GM19438 (cell line): ENCODE measurements at regions not wholly inside any gene's neighbourhood (a gene's known extent, or its start where the extent isn't known, plus 50 kb on each side); places are given as distances from the start of the nearest gene placed in this dataset.

Source experiments
- ATAC-seq: cut with Tn5 transposase; IDR thresholded peaks from one replicate; pipeline ENCODE4 v1.9.1; 2021; ENCODE audit warnings: low read depth; ENCODE audit not compliant: unreplicated experiment

DNA sequence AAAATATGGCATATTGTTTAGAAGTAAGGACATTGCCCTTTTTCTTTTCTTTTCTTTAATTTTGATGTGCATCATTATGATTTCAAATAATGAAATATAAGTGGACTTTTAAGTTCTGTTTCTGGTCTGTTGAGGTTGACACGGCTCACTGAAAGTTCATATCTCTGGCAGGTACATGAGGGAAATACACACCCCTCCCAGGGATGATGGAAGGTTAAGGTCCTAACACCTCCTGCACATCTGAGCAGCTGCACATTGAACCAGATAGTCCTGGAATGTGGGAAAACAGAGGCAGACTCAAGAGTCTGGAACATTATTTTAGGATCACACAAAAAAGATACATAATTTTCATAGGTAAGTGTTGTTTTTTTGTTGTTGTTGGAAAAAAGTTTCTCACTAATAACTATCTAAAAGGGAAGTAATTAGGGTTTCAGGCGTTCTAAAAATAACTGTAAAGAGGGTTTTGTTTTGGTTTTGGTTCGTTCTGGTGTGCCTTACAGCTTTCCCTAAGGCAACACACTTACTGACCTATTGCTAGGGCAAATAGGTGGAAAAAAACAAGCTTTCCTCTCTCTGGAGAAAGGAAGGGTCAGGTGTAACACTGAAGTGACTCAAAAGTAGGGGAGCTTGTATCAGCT, 201.2 kb upstream of the PRKCQ start:
- ATAC-seq = no peak

GRCh38 chr10:6780008-6780677, 200.1 kb upstream of the PRKCQ start:
- no peak for ATAC-seq

DNA sequence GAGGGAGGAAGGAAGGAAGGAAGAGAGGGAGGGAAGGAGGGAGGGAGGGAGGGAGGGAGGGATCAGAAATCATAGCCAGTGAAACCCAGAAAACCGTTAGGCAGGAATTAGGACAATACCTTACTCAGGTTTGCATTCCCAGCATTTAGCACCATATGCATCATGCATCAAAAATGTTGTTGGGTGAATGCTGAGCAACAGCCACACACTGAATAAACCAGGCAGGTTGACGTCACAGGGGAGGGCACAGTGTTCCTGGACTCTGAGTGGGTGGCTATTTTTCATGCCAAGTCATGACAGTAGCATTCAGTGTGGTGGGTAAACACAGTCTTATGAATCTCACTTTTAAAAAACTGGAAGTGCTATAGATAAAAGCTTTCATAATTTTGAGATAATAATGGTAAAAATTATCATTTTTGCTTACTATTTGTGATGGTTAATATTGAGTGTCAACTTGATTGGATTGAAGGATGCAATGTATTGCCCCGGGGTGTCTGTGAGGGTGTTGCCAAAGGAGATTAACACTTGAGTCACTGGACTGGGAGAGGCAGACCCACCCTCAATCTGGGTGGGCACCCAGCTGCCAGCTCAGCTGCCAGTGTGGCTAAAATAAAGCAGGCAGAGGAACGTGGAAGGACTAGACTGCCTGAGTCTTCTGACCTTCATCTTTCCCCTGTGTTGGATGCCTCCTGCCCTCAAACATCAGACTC, 199.1 kb upstream of the PRKCQ start:
- no peak for ATAC-seq

DNA sequence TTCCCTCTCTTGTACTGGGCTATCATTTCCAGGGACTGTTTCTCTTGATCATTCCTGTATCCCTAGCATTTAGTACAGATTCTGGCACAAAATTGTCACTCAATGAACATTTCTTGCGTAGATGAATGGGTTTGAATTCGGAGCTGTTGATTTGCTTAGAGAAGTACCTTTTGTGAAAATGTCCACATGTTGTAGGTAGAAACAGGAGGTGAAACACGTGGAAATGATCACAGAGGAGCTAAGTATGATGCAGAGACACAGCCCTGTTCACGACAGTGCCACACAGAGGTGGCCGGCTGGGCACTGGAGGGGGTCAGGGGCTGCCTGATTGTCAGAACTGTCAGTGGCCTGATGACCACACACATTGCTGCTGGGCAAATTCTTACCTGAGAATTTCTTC, 196.1 kb upstream of the PRKCQ start:
- no peak for ATAC-seq

DNA sequence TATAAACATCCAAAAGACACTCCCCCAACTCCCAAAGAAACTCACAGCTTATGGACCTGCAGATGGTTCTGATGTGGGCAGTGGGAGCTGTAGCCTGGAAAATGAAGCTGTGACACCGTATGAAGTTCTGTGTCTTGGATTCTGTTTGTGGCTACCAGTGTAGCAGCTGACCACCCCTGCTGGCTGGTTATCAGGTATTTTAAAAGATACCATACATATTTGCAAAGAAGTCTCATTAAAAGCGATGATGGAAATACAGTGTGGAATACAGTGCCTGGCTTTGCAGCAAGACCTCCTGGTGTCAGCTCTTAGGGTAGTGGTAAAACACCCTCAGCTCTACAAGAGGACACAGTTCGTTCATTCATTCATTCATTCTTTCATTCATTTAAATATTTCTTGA, 194.3 kb upstream of the PRKCQ start:
- no peak for ATAC-seq

DNA sequence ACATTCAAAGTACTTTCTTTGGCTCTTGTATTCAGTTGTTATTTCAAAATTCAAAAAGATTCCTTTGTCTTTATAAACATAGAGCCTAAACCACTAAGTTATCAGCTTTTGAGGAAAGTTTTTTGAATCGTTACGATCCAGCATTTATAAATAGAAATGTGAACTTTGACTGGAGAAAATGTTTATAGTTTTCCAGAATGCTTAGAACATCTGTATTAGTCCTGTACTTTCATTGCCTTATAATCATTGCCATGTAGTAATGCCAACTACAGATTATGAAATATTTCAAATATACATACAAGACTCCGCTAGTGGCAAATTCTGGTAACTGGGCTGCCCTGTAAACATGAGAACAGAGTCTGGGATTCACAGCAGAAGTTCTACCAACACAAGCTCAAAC, 191.3 kb upstream of the PRKCQ start:
- ATAC-seq = no peak

DNA sequence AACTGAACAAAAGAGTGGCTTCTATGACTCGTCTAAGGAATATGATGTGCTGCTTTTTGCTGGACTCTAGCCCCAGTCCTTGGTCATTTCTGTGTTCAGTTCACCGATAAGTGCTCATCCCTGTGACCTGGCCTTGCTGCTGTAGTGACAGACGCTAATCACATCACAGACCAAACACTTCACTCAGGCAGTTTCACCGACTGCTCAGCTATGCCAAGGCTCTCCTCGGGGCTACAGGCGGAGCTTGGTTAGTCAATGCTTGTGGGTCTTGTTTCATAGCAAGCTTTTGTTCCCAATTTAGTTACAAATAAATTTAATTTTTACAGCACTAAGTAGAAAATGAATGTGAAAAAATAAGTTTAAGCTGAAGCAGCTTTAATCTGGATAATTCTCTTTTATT, 190.8 kb upstream of the PRKCQ start:
- no peak for ATAC-seq

DNA sequence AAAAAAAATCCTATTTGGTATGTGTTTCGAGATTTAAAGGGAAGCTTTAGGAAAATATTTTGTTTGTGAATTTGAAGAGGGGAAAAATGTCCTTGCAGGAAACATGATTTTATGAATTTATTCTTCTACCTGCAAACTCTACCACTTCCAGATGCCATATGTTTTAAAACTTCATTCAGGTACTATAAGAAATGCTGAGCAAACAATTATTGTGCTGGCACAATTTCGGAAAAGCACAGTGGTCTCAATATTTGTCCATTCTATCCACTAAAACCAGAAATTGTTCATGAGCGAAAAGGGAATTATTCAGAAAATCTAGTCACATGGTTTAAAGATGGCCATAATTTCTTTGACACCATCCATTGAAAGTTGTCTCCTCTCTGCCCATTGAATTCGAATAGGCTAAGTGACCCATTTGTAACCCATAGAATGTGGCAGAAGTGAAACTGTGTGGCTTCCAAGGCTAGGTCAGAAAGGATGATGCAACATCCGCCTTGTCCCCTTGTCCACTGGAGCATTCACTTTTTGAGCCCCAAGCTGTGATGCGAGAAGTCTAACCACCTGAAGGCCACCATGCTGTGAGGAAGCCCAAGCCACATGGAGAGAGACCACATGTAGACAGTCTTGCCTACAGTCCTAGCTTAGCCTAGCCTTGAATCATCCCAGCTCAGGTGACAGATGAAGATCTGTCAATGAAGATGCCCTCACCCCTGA, 189.8 kb upstream of the PRKCQ start:
- ATAC-seq = no peak

GRCh38 chr10:6766131-6766801, 186.2 kb upstream of the PRKCQ start:
- no peak for ATAC-seq

- no peak for ATAC-seq
Measured at GRCh38 chr10:6763423-6763822, 183.3 kb upstream of the PRKCQ start.

GRCh38 chr10:6763001-6763400, 182.9 kb upstream of the PRKCQ start:
- no peak for ATAC-seq

DNA sequence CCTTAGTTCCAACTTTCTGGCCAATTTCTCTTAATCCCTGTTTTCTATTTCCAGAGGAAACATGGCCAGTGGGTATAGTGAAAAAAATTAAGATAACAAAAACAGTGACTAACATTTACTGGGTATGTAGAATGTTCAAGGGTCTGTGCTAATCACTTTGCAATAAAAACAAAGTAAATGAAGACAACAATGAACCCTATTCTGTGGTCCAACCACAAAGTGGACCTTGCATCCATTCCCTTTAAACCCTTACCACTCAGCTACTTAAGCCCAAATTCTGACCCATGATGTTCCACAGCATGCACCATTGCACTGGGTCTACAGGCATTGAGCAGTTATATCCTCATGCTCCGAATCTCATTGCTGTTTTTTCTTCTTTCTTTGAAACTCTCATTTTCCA, 179.9 kb upstream of the PRKCQ start:
- no peak for ATAC-seq

- ATAC-seq = no peak
Measured at GRCh38 chr10:6757158-6757557, 177.1 kb upstream of the PRKCQ start.

GRCh38 chr10:6756716-6757115, 176.6 kb upstream of the PRKCQ start:
- no peak for ATAC-seq

GRCh38 chr10:6755781-6756460, 175.8 kb upstream of the PRKCQ start:
- no peak for ATAC-seq

GRCh38 chr10:6753644-6754043, 173.6 kb upstream of the PRKCQ start:
- no peak for ATAC-seq

- no peak for ATAC-seq
Measured at GRCh38 chr10:6751363-6751762, 171.3 kb upstream of the PRKCQ start.

DNA sequence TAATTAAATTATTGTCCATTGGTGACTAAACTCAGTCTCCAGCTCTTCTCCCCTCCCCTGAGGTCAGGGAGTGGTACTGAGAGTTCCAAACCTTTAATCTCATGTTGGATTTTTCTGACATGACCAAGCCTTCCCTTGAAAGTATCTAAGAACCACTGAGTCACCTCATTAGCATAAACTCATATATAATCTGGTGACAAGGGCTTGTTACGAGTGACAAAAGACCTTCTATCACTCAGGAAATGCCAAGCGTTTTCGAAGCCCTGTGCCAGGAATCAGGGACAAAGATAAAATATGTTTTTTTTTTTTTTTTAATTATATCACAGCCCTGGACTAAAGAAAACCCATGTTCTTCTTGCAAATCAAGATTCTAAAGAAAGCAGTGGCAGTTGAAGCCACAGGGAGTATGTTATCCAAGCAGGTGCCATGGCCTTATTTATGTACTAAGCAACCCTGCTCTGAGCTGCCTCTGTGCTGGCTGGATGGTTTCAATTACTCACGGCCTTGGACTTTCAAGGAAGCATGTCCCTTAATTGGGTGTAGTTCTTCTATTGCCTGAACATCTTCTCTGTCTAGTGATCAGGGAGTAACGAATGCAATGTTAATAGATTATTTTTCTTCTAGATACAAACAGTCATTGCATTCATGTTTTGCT, 169.0 kb upstream of the PRKCQ start:
- no peak for ATAC-seq

DNA sequence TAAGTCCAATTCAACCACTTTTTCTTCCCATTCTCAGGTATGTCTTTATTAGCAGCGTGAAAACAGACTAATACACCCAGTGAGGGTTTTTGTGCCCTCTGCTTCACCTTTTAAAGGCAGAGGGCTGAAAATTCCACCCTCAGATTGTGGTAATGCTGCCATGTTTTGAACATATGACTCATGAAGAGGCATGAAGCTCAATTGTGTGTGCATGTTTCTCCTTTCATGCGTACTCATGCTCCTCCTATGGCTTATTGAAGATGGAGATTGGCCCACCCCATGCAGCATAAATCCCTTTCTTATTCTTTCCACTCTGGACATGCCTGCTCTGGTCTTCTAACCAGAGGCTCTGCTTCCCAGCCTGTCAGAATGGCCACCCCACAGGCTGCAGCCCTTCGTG, 168.0 kb upstream of the PRKCQ start:
- no peak for ATAC-seq

DNA sequence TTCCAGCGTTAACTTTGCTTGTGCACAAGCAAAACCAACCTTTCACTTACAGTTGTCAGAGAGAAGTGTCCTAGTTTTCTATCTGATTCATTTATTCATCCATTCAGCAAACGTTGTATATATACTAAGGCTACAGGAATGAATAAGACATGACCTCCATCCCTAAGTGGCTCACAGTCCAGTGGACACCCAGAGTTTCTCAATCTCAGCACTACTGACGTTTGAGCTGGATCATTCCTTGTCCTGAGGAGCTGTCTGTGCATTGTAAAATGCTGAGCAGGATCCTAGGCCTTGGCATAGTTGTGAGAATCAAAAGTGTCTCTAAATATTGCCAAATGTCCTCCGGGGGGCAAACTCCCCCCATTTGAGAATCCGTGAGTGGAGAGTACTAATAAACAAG, 166.7 kb upstream of the PRKCQ start:
- no peak for ATAC-seq
